CD4-positive, alpha-beta T cell treated with Interleukin-6 for 4 hours (primary cell): ENCODE measurements at regions not wholly inside any gene's neighbourhood (a gene's known extent, or its start where the extent isn't known, plus 50 kb on each side); places are given as distances from the start of the nearest gene placed in this dataset.
"Not testable (repeated sequence)": the region's sequence is repeated elsewhere in the genome, so short reads cannot be mapped to it uniquely, and the experiment has no call there.

Source experiments
- DNase-seq: peaks from one replicate; pipeline ENCODE4 v3.0.0-alpha.2; 2020; ENCODE audit warnings: mixed read lengths

DNA sequence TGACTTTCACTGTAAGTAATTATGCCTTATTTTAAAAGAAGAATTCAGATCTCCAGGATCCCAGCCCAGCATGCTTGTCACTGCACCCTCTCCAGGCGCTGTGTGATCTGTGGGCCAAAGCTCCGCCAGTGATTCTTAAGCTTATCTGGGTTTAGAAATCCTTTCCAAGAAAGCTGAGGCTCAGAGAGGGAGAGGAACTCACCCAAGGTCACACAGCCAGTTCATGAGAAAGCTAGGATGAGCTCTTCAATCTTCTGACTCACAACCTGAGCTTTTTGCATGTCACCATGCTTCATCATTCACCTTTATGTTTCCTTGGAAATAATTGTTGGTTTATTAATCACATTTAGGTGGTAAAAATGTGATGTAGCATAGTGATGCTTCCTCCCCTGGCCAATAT, 136.6 kb upstream of the HAND1 start:
- DNase-seq: no peak

- DNase-seq: no peak
These were observed 136.1 kb upstream of the HAND1 start for GRCh38 chr5:154614125-154614524.

- DNase-seq: no peak
These were observed 134.6 kb upstream of the HAND1 start for GRCh38 chr5:154612666-154613065.

GRCh38 chr5:154611341-154611767, 133.3 kb upstream of the HAND1 start:
- no peak for DNase-seq

DNA sequence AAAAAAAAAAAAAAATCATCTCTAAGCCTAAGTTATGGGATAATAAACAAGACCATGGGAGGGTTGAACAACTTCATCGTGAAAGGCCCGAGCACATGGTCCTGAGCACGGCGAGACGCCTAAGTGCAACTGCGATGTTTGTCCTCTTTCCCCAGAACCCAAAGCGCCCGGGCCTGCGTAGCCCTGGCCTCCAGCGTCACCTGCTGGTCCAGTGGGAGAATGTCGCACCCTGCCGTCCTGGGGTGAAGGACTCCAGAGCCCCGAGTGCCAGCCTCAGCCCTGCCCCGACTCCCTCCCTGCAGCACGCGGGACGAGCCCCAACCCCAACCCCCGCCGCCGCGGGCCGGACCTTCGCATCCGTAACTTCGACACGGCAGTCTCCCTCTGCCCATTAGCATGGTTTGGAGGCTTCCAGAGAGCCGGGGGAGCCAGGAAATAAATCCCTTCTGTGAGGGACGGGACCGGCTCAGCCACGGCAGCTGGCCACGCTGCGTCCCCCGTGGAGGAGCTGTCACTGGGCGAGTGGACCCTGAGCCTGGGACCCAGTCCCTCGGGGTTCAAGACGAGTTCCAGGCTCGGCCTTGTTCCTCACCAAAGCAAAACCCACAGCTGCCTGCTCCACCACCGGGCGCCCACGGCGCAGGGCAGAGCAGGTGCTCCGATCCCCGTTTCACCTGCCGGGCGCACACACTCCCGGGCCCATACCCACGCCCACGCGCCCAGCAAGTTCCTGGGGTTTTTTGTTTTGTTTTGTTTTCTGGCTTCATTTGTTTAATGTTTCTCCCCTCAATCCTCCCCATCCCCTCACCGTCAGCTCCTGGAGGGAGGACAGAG, 132.5 kb upstream of the HAND1 start:
- peak; percentile 30 for DNase-seq

GRCh38 chr5:154609251-154609650, 131.2 kb upstream of the HAND1 start:
- no peak for DNase-seq

DNA sequence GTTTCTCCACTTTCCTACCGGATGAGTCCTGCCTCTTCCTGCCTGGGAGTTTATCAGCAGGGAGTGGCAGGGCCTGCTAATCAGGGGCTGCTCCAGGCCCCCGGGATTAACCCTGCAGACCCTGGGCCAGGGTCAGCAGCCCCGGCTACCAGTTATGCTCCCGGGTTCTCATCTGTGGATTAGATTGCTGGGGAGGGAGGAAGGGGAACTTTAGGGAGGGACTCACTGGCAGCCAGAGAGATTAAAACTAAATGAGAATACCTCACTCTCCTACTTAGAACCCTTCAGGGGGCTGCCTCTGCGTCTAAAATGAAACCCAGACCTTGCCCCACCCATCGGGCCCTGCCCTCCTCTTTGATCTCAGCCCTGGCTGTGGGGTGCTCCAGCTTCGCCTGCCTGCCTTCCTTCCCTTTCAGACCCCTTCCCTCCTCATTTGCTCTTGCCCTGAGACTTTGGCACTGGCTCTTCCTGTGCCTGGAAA, 130.5 kb upstream of the HAND1 start:
- no peak for DNase-seq

DNA sequence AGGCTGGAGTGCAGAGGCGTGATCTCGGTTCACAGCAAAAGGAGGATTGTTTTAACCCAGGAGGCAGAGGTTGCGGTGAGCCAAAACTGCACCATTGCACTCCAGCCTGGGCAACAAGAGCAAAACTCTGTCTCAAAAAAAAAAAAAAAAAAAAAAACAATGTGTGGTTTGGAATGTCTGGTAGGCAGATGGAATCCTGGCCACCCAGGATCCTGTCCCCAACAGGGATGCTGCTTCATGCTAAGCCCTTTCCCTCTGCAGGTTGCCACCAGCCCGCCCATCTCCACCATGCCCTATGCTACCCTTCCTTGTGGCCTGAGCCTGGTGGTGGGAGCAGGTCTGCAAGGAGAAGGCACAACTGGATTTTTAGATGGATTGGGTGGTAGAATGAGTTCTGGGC, 129.7 kb upstream of the HAND1 start:
- no peak for DNase-seq

GRCh38 chr5:154606246-154606645, 128.2 kb upstream of the HAND1 start:
- DNase-seq: no peak

- DNase-seq: no peak
These were observed 126.1 kb upstream of the HAND1 start for GRCh38 chr5:154603953-154604679.

DNA sequence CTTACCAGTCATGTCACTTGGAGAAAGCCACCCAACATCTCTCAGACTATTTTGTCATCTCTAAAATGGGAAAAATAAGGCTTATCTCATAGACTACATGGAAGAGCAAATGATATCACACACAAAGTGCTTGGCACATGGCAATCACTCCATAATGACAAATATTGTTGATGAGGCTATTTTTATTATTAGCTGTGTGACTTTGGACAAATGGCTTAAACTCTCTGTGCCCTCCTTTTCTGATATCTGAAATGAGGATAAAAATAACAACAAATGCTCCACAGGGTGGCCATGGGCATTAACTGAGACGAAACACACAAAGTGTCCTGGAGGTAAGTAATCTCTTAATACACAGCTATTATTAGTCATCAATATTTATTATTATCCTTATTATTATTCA, 125.5 kb upstream of the HAND1 start:
- DNase-seq: no peak

GRCh38 chr5:154603011-154603410, 125.0 kb upstream of the HAND1 start:
- no peak for DNase-seq

DNA sequence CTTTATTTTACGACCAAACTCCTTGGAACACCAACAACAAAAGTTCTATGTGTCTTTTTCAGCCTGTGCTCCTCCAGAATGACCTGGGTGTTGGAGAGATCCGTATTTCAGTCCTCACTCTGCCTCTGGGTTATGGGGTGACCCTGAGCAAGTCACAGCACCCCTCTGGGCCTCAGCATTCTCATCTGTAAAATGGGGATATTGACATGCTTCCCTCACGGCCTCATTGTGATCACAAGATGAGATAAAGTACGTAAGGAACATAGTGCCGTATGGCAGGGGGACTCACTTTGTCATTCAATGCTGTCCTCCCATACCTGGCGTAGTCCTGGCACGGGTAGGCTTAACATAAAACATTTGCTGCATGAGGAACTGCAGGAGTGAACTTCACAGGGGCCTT, 123.0 kb upstream of the HAND1 start:
- DNase-seq: no peak

GRCh38 chr5:154598021-154598420, 120.0 kb upstream of the HAND1 start:
- no peak for DNase-seq

DNA sequence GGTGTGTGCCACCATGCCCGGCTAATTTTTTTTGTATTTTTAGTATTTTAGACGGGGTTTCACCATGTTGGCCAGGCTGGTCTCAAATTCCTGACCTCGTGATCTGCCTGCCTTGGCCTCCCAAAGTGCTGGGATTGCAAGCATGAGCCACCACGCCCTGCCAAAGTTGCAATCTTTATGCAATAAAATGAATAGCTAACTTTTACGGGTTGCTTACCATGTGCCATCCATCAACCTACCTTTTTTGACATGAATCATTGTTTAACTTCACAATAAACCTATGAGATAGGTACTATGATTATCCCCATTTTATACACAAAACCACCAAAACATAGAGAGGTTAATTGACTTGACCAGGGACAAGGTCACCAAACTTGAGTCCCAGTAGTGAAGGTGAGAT, 118.8 kb upstream of the HAND1 start:
- not testable (repeated sequence) for DNase-seq

- no peak for DNase-seq
These were observed 117.6 kb upstream of the HAND1 start for GRCh38 chr5:154595662-154596061.

- no peak for DNase-seq
These were observed 115.8 kb upstream of the HAND1 start for GRCh38 chr5:154593796-154594195.

GRCh38 chr5:154593071-154593470, 115.0 kb upstream of the HAND1 start:
- DNase-seq: no peak

GRCh38 chr5:154590093-154590724, 112.2 kb upstream of the HAND1 start:
- DNase-seq: no peak

GRCh38 chr5:154589511-154589910, 111.5 kb upstream of the HAND1 start:
- DNase-seq: no peak

- DNase-seq: not testable (repeated sequence)
These were observed 110.9 kb upstream of the HAND1 start for GRCh38 chr5:154588833-154589425.

DNA sequence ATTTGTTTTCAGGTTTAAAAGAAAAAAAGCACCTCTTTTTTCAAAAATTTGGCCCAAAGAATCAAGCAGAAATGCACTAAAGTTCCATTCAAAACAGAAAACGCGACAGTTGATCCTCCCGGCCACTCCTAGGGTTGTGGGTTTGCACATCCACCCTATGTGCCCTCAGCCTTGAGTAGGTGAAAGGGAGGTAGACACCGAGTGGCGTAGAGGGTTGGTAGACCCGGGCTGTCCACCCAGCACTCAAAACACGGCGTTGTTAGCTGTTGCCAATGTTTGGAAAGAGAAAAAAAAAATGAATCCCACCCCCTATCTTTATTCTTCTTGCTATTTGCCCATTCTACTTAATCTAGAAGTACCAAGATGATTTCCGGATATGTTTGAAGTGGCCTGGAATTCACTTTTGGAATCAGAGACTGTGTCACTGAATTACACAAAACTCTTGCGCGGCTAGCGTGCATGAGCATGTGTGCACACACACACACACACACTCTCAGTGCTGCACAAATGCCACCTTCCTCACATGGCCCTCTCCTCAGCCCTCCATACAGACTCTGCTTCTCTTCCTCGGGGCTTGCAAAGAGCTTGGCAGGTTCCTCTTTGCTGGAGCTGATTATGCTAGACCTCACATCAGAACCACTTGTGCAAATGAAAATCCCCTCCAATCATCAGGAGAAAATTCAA, 110.2 kb upstream of the HAND1 start:
- no peak for DNase-seq
